Activated CD4-positive, alpha-beta T cell treated with anti-CD3 and anti-CD28 coated beads, Interleukin-2, amount 10 ng/mL, durations not matched to agents 24 days and 14 days (primary cell): ENCODE measurements at regions not wholly inside any gene's neighbourhood (a gene's known extent, or its start where the extent isn't known, plus 50 kb on each side); places are given as distances from the start of the nearest gene placed in this dataset.

Experiments
- DNase-seq: peaks from one replicate; pipeline ENCODE4 v3.0.0; 2022
- H3K27ac Mint-ChIP-seq: one replicate; pipeline ENCODE4 v1.8.0; 2022; ENCODE audit warnings: mild to moderate bottlenecking, mixed read lengths
- H3K27me3 Mint-ChIP-seq: one replicate; pipeline ENCODE4 v1.8.0; 2022; ENCODE audit warnings: mixed read lengths
- H3K36me3 Mint-ChIP-seq: one replicate; pipeline ENCODE4 v1.8.0; 2022; ENCODE audit warnings: low read depth, mild to moderate bottlenecking, mixed read lengths
- H3K4me1 Mint-ChIP-seq: one replicate; pipeline ENCODE4 v1.8.0; 2021; ENCODE audit warnings: mixed read lengths
- H3K4me3 Mint-ChIP-seq: one replicate; pipeline ENCODE4 v1.8.0; 2022; ENCODE audit warnings: mild to moderate bottlenecking, moderate library complexity, mixed read lengths
- H3K9me3 Mint-ChIP-seq: one replicate; pipeline ENCODE4 v1.8.0; 2021; ENCODE audit warnings: mixed read lengths
- intact Hi-C: fragments of 100-400 bp; cut with micrococcal nuclease; formaldehyde crosslinking; loops from one replicate; pipeline ENCODE4 v1.15.1; 2023

DNA sequence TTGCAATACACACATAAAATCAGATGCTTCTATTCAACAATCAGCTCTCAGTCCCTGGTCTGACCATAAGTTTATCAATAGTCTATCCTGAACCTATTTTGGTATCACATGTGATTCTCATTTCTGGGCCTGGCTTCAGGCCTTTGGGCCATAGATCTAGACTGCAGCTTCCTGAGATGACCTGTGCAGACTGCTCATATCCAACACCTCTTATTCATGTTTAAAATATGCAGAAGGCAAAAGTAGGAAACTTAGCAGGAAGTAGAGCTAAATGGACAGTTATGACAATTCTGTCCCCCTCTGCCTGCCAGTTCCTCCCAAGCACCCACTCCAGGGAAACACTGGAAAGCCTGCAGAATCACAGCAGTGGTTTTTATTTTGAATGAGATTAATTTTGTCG, 53.3 kb downstream of the C7orf25 start:
- Mint-ChIP-seq H3K36me3 (no peaks in the 10 kb centered on the region), H3K27me3 (peaks cover 48% of the 10 kb centered on the region), H3K27ac (no peak overlapping the region), H3K9me3 (peaks cover 7% of the 10 kb centered on the region), H3K4me1 (peaks cover 11% of the 10 kb centered on the region), H3K4me3 (no peak overlapping the region)
- intact Hi-C loops, result no loop called here
- no peak for DNase-seq

DNA sequence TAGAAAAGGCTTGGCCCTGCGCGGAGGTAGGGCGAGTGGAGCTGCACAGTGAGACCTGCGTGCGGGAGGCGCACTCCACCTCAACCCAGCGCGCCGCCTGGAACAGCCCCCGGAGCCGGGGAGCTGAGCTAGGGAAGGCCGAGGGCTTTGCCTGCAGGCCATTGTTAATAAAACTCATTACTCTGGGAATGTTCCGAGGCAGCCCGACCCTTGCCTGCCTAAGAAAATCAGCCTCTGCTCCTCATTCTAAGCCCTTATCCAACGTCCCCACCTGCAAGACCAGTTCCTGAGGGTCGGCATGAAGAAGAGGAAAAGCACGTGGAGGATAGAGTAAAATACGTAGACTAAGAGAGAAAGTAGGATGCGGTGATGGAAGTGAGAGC, 55.3 kb downstream of the C7orf25 start:
- Mint-ChIP-seq H3K4me3 (peak overlapping the region; percentile 78), H3K27me3 (peaks cover 52% of the 10 kb centered on the region), H3K36me3 (no peaks in the 10 kb centered on the region), H3K9me3 (no peaks in the 10 kb centered on the region), H3K4me1 (peaks cover 12% of the 10 kb centered on the region), H3K27ac (no peak overlapping the region)
- no peak for DNase-seq
- intact Hi-C loops, result no loop called here

DNA sequence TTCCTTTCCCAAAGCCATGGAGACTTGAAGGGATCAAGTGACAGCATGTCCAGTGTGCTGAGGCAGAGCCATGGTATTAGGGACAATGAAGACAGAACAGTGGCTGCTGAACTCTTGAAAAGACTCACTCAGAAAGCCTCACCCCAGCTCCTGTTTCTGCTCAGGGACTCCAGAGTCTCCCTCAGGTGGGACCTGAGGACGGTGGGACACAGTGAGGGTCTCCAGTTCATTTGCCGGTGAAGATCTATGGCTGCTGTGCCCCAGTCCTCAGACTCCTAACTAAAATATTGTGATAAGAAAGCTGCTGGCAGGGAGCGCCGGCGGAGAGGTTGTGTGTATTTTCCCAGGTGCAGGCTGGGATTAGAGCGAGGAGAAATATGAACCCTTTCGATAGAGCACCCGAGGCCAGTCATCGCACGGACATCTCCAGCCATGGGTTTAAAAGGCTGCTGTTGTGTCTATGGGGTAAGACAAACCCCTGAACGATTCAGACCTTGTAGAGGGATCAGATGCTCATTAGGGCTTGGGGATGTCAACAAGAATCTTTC, 57.2 kb downstream of the C7orf25 start:
- H3K27me3 Mint-ChIP-seq, result peaks cover 50% of the 10 kb centered on the region
- H3K4me1 Mint-ChIP-seq, result peaks cover 12% of the 10 kb centered on the region
- intact Hi-C loops, result no loop called here
- no peaks in the 10 kb centered on the region for H3K9me3 Mint-ChIP-seq
- no peak overlapping the region for H3K4me3 Mint-ChIP-seq
- no peak for DNase-seq
- no peaks in the 10 kb centered on the region for H3K36me3 Mint-ChIP-seq
- H3K27ac Mint-ChIP-seq, result no peak overlapping the region

DNA sequence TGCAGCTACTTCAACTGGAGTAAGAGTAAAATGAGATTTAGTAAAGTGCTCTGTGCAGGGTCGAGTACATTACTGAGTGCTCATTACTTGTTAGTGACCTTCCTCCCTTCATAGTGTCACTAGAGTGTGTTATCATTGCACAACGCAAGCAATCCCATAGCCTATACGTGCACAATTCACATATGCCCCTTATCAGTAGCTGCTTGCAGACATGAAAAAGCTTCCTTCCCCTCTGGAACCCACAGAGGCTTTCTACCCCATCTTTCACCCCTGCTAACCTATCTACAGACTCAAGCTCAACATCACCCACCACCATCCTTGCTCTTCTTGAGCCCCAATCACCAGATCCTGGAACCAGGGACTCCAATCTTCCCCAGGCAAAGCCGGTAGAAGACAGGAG, 59.3 kb downstream of the C7orf25 start:
- intact Hi-C loops, result no loop called here
- no peaks in the 10 kb centered on the region for H3K9me3 Mint-ChIP-seq
- H3K27ac Mint-ChIP-seq, result no peak overlapping the region
- DNase-seq, result no peak
- H3K27me3 Mint-ChIP-seq, result peaks cover 53% of the 10 kb centered on the region
- H3K4me3 Mint-ChIP-seq, result no peak overlapping the region
- no peaks in the 10 kb centered on the region for H3K36me3 Mint-ChIP-seq
- H3K4me1 Mint-ChIP-seq, result peaks cover 10% of the 10 kb centered on the region

DNA sequence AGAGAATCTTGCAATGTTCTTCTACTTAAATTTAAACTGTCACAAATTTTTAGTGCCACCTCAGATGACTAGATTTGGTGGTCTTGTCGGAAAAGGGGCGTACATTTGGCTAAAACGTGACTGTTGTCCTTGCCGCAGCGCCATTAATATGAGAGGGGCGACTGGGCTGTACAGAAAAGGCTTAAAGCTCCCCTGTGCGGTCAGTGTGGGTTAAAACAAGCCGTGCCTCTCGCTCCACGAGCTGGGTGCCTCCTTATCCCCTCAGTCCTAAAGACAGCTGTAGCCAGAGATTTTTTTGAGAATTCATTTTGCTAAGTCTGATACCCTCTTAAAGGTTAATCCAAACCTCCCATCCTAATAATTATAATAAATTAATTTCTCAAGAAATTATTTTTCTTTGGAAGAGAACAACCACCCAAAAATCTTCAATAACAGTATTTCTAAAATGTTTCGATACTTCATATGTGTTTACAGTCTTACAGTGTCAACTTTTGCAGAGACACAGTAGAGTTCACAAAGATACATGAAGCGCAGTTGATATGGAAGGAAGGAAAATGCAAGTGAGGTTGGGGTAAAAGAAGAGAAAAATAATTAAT, 68.6 kb downstream of the C7orf25 start:
- intact Hi-C loops, result no loop called here
- no peaks in the 10 kb centered on the region for H3K36me3 Mint-ChIP-seq
- peaks cover 33% of the 10 kb centered on the region for H3K27me3 Mint-ChIP-seq
- H3K4me1 Mint-ChIP-seq, result no peaks in the 10 kb centered on the region
- no peaks in the 10 kb centered on the region for H3K9me3 Mint-ChIP-seq
- DNase-seq, result no peak
- no peak overlapping the region for H3K4me3 Mint-ChIP-seq
- no peak overlapping the region for H3K27ac Mint-ChIP-seq

DNA sequence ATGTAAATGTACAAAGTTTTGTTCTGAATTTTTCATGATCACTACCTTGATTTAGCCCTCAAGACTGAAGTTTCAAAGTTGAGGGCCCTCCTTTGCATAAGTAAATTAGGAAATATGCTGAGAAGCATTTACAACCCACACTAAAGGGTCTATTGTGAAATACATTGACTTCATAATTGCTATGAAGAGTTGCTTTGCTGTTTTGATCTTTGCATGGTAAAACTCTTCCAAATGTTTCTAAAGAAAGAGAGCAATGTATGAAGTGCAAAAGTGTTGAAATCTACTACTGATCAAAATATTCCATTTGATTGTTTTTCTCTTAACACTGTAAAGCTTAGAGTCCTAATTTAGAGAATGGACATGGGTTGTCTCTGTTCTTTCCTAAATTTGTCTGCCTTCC, 77.2 kb downstream of the C7orf25 start:
- H3K36me3 Mint-ChIP-seq, result no peaks in the 10 kb centered on the region
- no peak overlapping the region for H3K27ac Mint-ChIP-seq
- intact Hi-C loops, result no loop called here

DNA sequence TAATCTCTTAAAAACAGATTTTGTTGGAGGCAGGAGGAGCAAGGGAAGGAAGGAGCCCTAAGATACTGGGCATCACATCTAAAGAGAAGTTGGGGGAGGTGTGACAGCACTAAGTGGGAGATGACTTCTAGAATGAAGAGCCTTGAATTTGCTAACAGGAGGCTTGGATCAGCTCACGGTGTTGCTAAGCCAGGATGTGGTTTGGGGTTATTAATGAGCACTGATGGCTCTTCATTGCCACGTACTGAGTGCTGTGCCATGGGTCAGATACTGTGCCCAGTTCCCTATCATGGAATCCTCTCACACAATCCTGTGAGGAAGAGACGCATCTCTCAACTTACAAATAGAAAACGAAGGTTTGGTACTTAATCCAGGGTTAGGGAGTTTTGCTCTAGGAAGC, 78.5 kb downstream of the C7orf25 start:
- Mint-ChIP-seq H3K4me3 (no peak overlapping the region), H3K27ac (no peak overlapping the region), H3K36me3 (no peaks in the 10 kb centered on the region), H3K4me1 (no peaks in the 10 kb centered on the region), H3K27me3 (peaks cover 11% of the 10 kb centered on the region), H3K9me3 (no peaks in the 10 kb centered on the region)
- intact Hi-C loops, result no loop called here
- DNase-seq, result no peak

More for the DNA sequence above, 77.2 kb downstream of the C7orf25 start:
- H3K4me1 Mint-ChIP-seq, result no peaks in the 10 kb centered on the region
- no peak for DNase-seq
- H3K9me3 Mint-ChIP-seq, result no peaks in the 10 kb centered on the region
- H3K27me3 Mint-ChIP-seq, result peaks cover 11% of the 10 kb centered on the region
- H3K4me3 Mint-ChIP-seq, result no peak overlapping the region

DNA sequence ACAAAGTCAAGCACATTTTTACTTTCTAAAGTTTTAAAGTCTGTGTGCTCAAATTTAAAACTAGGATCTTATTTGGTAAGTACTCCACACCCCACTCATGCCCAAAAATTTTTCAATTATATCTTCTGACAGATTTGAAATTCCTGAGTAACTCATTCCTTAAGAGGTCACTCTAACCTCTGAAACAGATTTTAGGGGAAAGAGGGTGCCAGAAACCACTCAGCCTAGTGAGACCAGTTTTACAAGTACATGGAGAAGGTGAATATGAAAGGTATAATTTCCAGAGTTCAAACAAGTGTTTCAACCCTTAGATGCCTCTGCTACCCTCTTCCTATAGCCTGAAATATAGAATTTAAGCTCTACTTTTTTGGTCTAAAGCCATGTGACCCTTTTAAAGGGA, 79.2 kb downstream of the C7orf25 start:
- no peaks in the 10 kb centered on the region for H3K9me3 Mint-ChIP-seq
- intact Hi-C loops, result no loop called here
- no peak overlapping the region for H3K4me3 Mint-ChIP-seq
- no peak overlapping the region for H3K27ac Mint-ChIP-seq
- H3K4me1 Mint-ChIP-seq, result no peaks in the 10 kb centered on the region
- peaks cover 10% of the 10 kb centered on the region for H3K27me3 Mint-ChIP-seq
- H3K36me3 Mint-ChIP-seq, result no peaks in the 10 kb centered on the region
- DNase-seq, result no peak

DNA sequence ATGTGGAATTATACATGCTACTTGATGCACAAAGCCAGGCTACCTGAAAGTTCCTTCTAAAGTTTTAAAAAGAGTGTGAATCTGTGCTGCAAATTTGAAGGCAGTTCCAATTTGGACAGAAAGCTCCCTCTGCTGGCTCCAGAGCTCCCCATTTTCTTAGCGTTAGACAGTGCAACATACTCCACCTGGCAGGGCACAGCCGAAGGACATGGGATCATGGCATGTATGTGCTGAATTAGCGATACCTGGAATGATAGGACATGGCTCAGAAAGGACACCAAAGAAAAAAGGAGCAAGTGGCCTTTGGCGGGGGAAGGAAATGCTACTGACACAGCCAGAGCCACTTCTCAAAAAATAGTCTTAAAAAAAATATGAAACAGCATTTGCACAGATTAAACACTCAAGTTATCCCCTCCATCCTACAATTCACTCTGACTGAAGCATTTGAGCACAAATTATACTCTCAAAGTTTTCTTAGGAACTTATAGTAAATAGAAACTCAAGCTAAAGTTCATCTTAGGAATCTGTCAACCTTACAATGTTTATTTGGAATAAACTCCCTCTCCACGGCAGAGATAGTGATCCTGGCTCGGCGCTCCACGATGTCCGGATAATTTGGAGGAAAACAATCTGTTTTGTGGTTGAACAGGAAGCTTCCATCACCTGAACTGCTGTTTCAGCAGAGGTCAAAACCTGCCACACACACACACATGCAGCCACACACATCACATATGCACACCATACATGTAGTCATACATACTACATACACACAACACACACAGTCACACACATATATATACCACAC, 80.0 kb downstream of the C7orf25 start:
- H3K4me3 Mint-ChIP-seq, result no peak overlapping the region
- H3K4me1 Mint-ChIP-seq, result no peaks in the 10 kb centered on the region
- no peaks in the 10 kb centered on the region for H3K9me3 Mint-ChIP-seq
- intact Hi-C loops, result no loop called here
- peaks cover 10% of the 10 kb centered on the region for H3K27me3 Mint-ChIP-seq
- no peak overlapping the region for H3K27ac Mint-ChIP-seq
- DNase-seq, result no peak
- no peaks in the 10 kb centered on the region for H3K36me3 Mint-ChIP-seq

DNA sequence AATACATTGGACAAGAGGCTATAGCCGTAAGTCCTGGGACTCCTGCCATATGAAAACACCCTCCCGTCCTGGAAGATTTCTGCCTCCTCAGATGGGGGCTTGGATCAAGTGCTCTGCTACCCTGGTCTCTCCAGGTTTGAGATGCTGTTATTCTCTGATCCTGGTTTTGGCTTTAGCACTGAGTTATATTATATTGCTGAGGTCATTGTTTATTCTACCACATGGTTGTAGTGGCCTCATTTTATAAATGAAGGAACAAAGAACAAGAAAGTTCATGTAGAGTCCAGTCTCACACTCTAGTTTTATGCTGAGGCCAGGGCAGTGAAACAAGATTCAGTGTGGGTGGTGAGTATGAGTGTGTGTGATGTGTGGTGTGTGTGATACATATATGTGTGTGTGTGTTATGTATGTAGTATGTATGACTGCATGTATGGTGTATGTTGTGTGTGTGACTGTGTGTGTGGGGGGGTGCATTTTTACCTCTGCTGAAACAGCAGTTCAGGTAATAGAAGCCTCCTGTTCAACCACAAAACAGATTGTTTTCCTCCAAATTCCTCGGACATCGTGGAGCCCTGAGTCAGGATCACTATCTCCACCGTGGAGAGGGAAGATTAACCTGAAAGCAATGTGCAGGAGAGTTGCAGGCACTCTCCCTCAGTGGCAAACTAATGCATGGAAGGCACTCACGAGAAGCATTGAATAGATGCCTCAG, 80.7 kb downstream of the C7orf25 start:
- H3K27me3 Mint-ChIP-seq, result peaks cover 10% of the 10 kb centered on the region
- no peak overlapping the region for H3K4me3 Mint-ChIP-seq
- intact Hi-C loops, result no loop called here
- H3K27ac Mint-ChIP-seq, result no peak overlapping the region
- no peaks in the 10 kb centered on the region for H3K9me3 Mint-ChIP-seq
- no peaks in the 10 kb centered on the region for H3K4me1 Mint-ChIP-seq
- H3K36me3 Mint-ChIP-seq, result no peaks in the 10 kb centered on the region
- no peak for DNase-seq

DNA sequence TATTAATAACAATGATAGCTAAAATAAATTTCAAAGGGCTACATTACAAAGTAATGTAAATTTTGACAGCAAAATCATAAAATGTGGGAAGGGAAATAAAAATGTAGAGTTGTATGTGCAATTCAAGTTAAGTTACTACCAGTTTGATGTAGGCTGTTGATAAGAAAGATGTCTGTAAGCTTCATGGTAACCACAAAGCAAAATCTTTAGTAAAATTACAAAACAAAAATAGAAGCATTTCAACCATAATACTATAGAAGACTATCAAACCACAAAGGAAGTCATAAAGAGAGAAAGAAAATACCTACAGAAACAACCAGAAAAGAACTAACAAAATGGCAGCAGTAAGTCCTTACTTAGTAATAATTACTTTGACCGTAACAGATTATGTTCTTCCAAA, 99.1 kb downstream of the C7orf25 start:
- Mint-ChIP-seq H3K4me1 (no peaks in the 10 kb centered on the region), H3K9me3 (peaks cover 3% of the 10 kb centered on the region), H3K27ac (no peak overlapping the region), H3K27me3 (peaks cover 2% of the 10 kb centered on the region), H3K4me3 (no peak overlapping the region), H3K36me3 (no peaks in the 10 kb centered on the region)
- no peak for DNase-seq
- intact Hi-C loops, result no loop called here

DNA sequence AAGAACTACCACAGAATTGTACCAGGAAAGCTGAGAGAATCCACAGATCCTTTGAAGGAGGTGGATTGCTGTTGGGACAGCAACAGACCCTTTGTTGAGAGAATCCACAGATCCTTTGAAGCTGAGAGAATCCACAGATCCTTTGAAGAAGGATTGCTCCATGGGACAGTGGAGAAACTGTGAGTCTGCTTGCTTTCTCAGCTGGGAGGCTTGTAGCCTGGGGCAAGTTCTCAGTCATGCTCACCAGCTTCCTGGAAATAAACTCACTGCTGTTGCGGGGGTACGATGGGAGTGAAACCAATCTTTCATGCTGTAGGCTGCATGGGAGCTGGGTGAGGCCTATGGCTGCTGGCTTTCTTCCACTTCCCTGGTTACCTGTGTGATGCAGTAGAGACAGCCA, 106.3 kb downstream of the C7orf25 start:
- no peaks in the 10 kb centered on the region for H3K36me3 Mint-ChIP-seq
- H3K27ac Mint-ChIP-seq, result no peak overlapping the region
- intact Hi-C loops, result no loop called here
- H3K4me1 Mint-ChIP-seq, result no peaks in the 10 kb centered on the region
- H3K27me3 Mint-ChIP-seq, result no peaks in the 10 kb centered on the region
- peaks cover 4% of the 10 kb centered on the region for H3K9me3 Mint-ChIP-seq
- DNase-seq, result no peak
- H3K4me3 Mint-ChIP-seq, result no peak overlapping the region

DNA sequence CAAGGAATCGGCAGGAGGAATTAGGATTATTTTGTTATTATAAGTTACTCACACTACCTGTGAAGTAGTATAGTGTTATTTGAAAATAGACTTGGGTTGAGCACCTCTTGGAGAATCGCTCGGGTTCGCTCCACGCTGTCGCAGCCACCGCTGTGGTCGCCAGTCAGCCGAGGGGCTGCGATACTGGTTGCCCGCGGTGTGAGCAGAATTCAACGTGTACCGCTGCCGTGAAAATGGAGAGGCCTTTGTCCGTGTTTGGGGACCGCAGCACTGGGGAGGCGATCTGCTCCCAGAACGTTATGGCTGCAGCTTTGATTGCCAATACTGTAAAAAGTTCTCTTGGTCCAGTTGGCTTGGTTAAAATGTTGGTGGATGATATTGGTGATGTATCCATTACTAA, 117.2 kb downstream of the C7orf25 start:
- DNase-seq, result no peak
- no peaks in the 10 kb centered on the region for H3K36me3 Mint-ChIP-seq
- H3K27ac Mint-ChIP-seq, result no peak overlapping the region
- no peaks in the 10 kb centered on the region for H3K27me3 Mint-ChIP-seq
- peaks cover 5% of the 10 kb centered on the region for H3K9me3 Mint-ChIP-seq
- intact Hi-C loops, result no loop called here
- H3K4me1 Mint-ChIP-seq, result no peaks in the 10 kb centered on the region
- no peak overlapping the region for H3K4me3 Mint-ChIP-seq

DNA sequence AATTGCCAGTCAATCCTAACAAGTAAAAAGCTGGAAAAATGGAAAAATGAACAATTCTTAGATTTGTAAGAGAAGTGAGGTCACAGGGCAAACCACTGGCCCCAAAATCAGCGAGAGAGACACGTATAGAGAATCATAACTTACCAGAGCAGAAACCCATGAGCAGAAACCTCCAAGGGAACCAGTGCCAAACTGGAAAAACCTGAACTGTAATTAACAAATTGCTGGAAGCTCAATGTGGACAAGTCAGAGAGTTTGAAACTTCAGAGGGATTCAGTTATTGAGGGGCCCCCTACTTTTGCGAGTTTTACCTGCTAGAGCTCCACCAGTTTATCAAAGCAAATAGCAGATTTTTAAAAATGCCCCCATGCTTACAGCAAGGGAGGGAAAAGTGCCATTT, 119.0 kb downstream of the C7orf25 start:
- H3K36me3 Mint-ChIP-seq, result no peaks in the 10 kb centered on the region
- H3K27ac Mint-ChIP-seq, result no peak overlapping the region
- no peak for DNase-seq
- H3K4me3 Mint-ChIP-seq, result no peak overlapping the region
- H3K9me3 Mint-ChIP-seq, result no peaks in the 10 kb centered on the region
- intact Hi-C loops, result no loop called here
- no peaks in the 10 kb centered on the region for H3K4me1 Mint-ChIP-seq
- no peaks in the 10 kb centered on the region for H3K27me3 Mint-ChIP-seq
